ENCODE measurements at regions not wholly inside any gene's neighbourhood (a gene's known extent, or its start where the extent isn't known, plus 50 kb on each side); places are given as distances from the start of the nearest gene placed in this dataset.
A peak's percentile ranks its signal among the peaks of the same experiment; 100 is the strongest.

GRCh38 chr12:16949871-16950667, 344.1 kb upstream of the LMO3 start:
- no peak for DNase-seq

GRCh38 chr12:16949371-16949770, 343.4 kb upstream of the LMO3 start:
- DNase-seq, result no peak

- no peak for DNase-seq
Measured at GRCh38 chr12:16946704-16947103, 340.7 kb upstream of the LMO3 start.

- DNase-seq, result peak; percentile 93
Measured at GRCh38 chr12:16939871-16940306, 333.9 kb upstream of the LMO3 start.

- DNase-seq, result no peak
Measured at GRCh38 chr12:16927259-16927658, 321.3 kb upstream of the LMO3 start.

GRCh38 chr12:16920451-16920850, 314.5 kb upstream of the LMO3 start:
- DNase-seq, result no peak

- DNase-seq, result no peak
Measured at GRCh38 chr12:16919551-16919950, 313.6 kb upstream of the LMO3 start.

- DNase-seq, result no peak
Measured at GRCh38 chr12:16914853-16915252, 308.9 kb upstream of the LMO3 start.

GRCh38 chr12:16913832-16914490, 308.0 kb upstream of the LMO3 start:
- no peak for DNase-seq

- DNase-seq, result no peak
Measured at GRCh38 chr12:16901946-16902345, 296.0 kb upstream of the LMO3 start.

GRCh38 chr12:16893426-16893825, 287.5 kb upstream of the LMO3 start:
- DNase-seq, result no peak

GRCh38 chr12:16891673-16892072, 285.7 kb upstream of the LMO3 start:
- no peak for DNase-seq

GRCh38 chr12:16884819-16885218, 278.9 kb upstream of the LMO3 start:
- DNase-seq, result no peak

GRCh38 chr12:16884056-16884455, 278.1 kb upstream of the LMO3 start:
- no peak for DNase-seq

GRCh38 chr12:16881986-16882570, 276.1 kb upstream of the LMO3 start:
- DNase-seq, result no peak

GRCh38 chr12:16880864-16881285, 274.9 kb upstream of the LMO3 start:
- peak; percentile 6 for DNase-seq

GRCh38 chr12:16870845-16871244, 264.9 kb upstream of the LMO3 start:
- no peak for DNase-seq

- DNase-seq, result no peak
Measured at GRCh38 chr12:16863742-16864141, 257.8 kb upstream of the LMO3 start.

GRCh38 chr12:16857456-16857923, 251.5 kb upstream of the LMO3 start:
- no peak for DNase-seq

GRCh38 chr12:16854465-16854864, 248.5 kb upstream of the LMO3 start:
- DNase-seq, result no peak

- DNase-seq, result no peak
Measured at GRCh38 chr12:16849473-16849872, 243.5 kb upstream of the LMO3 start.

GRCh38 chr12:16844875-16845274, 238.9 kb upstream of the LMO3 start:
- no peak for DNase-seq

GRCh38 chr12:16833376-16834015, 227.5 kb upstream of the LMO3 start:
- no peak for DNase-seq
